K562 (cell line): ENCODE measurements at regions not wholly inside any gene's neighbourhood (a gene's known extent, or its start where the extent isn't known, plus 50 kb on each side); places are given as distances from the start of the nearest gene placed in this dataset.
A peak's percentile ranks its signal among the peaks of the same experiment; 100 is the strongest.

Experiments used
- ATAC-seq: fragments of 200-7000 bp; cut with Tn5 transposase; 3 replicates; pipeline ENCODE4 v1.9.1; 2020; ENCODE audit warnings: moderate library complexity
- BruUV-seq: library from RNA; stranded (reverse); fragments of 400-500 nt; replicated peaks from 2 replicates; lab custom pipeline; 2021; lab: Mats Ljungman, UMichigan
- CTCF ChIA-PET: fragments of 300-600 bp; formaldehyde crosslinking; extraction: SDS; loops from one replicate; lab custom pipeline; 2021; ENCODE audit warnings: low intra/inter-chr PET ratio; lab: Yijun Ruan, JAX
- POLR2A ChIA-PET: fragments of 300-600, 350-650 bp; sonication (Branson Sonifier 250); formaldehyde crosslinking; extraction: SDS; loops from one replicate; lab custom pipeline; 2021; ENCODE audit warnings: antibody characterized with exemption, inconsistent platforms; lab: Yijun Ruan, JAX
- DNase-seq, 4 experiments: peaks; one replicate each; pipeline versions ENCODE4 v3.0.0 to v3.0.0-alpha.2; 2011 to 2018; ENCODE audit warnings: low spot score in 3 of 4, mixed read lengths in 3 of 4; ENCODE audit errors: extremely low read depth in 1 of 4
- FAIRE-seq: peaks from 2 replicates; lab custom pipeline; 2011; peaks lifted over from hg19 to GRCh38; lab: Jason Lieb, UNC
- H2AFZ ChIP-seq: 2 replicates; pipeline ENCODE4 v1.6.0; 2011; ENCODE audit warnings: low read depth, low read length, control low read depth, inconsistent platforms
- H3K27ac ChIP-seq: fragments of 200-600 bp; 3 replicates; pipeline ENCODE4 v1.8.0; 2011; ENCODE audit warnings: low read depth, mild to moderate bottlenecking, control low read depth, inconsistent platforms, low read length, moderate library complexity, mixed read lengths; ENCODE audit errors: extremely low read depth
- H3K27me3 ChIP-seq, 2 experiments: fragments of 300-600 bp in 1 of 2; 2 replicates in 1 of 2; 3 replicates in 1 of 2; pipeline versions ENCODE4 v1.6.0 to v1.8.0; 2011; ENCODE audit warnings: inconsistent platforms in 2 of 2, low read length in 2 of 2, mild to moderate bottlenecking in 1 of 2, mixed read lengths in 1 of 2, moderate library complexity in 1 of 2; ENCODE audit not compliant: control insufficient read depth in 2 of 2, insufficient read depth in 2 of 2
- H3K36me3 ChIP-seq: fragments of 300-600 bp; 3 replicates; pipeline ENCODE4 v1.8.0; 2011; ENCODE audit warnings: mild to moderate bottlenecking, low read length, inconsistent platforms; ENCODE audit not compliant: control insufficient read depth, insufficient read depth
- H3K4me1 ChIP-seq, 2 experiments: fragments of 200-600 bp in 1 of 2; replicated peaks in 1 of 2; 2 replicates in 1 of 2; 3 replicates in 1 of 2; pipeline versions ENCODE4 v1.5.1 to v1.8.0; 2011; ENCODE audit warnings: inconsistent platforms in 2 of 2, low read length in 2 of 2, mild to moderate bottlenecking in 1 of 2, mixed read lengths in 1 of 2, moderate library complexity in 1 of 2; ENCODE audit not compliant: control insufficient read depth in 2 of 2, insufficient read depth in 2 of 2
- H3K4me2 ChIP-seq: 2 replicates; pipeline ENCODE4 v1.6.1; 2011; ENCODE audit warnings: low read length, control low read depth, inconsistent platforms, mixed read lengths; ENCODE audit not compliant: insufficient read depth
- H3K4me3 ChIP-seq: fragments of 200-600 bp; sonication (generic), shearing (Covaris generic); 2 replicates; pipeline ENCODE4 v1.5.1; 2016; ENCODE audit warnings: control low read depth, inconsistent platforms
- H3K79me2 ChIP-seq: fragments of 200-600 bp; 3 replicates; pipeline ENCODE4 v1.8.0; 2011; ENCODE audit warnings: low read length, inconsistent platforms; ENCODE audit not compliant: control insufficient read depth, insufficient read depth
- H3K9ac ChIP-seq, 2 experiments: 2 replicates each; pipeline versions ENCODE4 v1.6.0 to v1.6.1; 2011; ENCODE audit warnings: low read depth in 2 of 2, low read length in 2 of 2, control low read depth in 1 of 2, inconsistent platforms in 1 of 2, mild to moderate bottlenecking in 1 of 2, mixed read lengths in 1 of 2; ENCODE audit not compliant: insufficient read depth in 1 of 2
- H3K9me1 ChIP-seq: one replicate; pipeline ENCODE4 v1.6.0; 2011; ENCODE audit warnings: inconsistent platforms, mild to moderate bottlenecking, low read length, moderate library complexity; ENCODE audit not compliant: control insufficient read depth, insufficient read depth
- H3K9me3 ChIP-seq: replicated peaks from 2 replicates; pipeline ENCODE4 v1.5.1; 2011; ENCODE audit warnings: low read depth, low read length, inconsistent platforms; ENCODE audit not compliant: control insufficient read depth, insufficient read depth
- H4K20me1 ChIP-seq: replicated peaks from 2 replicates; pipeline ENCODE4 v1.6.1; 2011; ENCODE audit warnings: low read length, inconsistent platforms, mixed read lengths; ENCODE audit not compliant: control insufficient read depth, insufficient read depth
- ADNP ChIP-seq: fragments of 200-800 bp; sonication (Bioruptor generic); IDR thresholded peaks from 2 replicates; pipeline ENCODE4 v1.6.1; 2016; ENCODE audit warnings: missing genetic modification characterization, missing compliant biosample characterization
- ATF3 ChIP-seq, 2 experiments: fragments of 450-650 bp in 1 of 2; sonication (generic) in 1 of 2; formaldehyde crosslinking in 1 of 2; IDR thresholded peaks in 1 of 2; conservative IDR thresholded peaks in 1 of 2; 2 replicates each; pipeline versions ENCODE4 v1.6.1 to v1.8.1; 2016 to 2023; ENCODE audit warnings: mild to moderate bottlenecking in 2 of 2, moderate library complexity in 2 of 2, inconsistent platforms in 1 of 2, missing genetic modification reagents in 1 of 2
- CBFB ChIP-seq: sonication (generic); formaldehyde crosslinking; IDR thresholded peaks from 2 replicates; pipeline ENCODE4 v1.4.0; 2020; ENCODE audit warnings: mild to moderate bottlenecking, missing genetic modification reagents
- CTCF ChIP-seq, 3 experiments: IDR thresholded peaks in 2 of 3; conservative IDR thresholded peaks in 1 of 3; 2 replicates each; pipeline ENCODE4 v1.5.1; 2011 to 2012; ENCODE audit warnings: low read length in 3 of 3, mild to moderate bottlenecking in 3 of 3, control low read depth in 2 of 3, improper control_type of control experiment in 1 of 3, inconsistent platforms in 1 of 3, low read depth in 1 of 3, mixed read lengths in 1 of 3, moderate library complexity in 1 of 3; ENCODE audit not compliant: insufficient read depth in 2 of 3
- FOXJ2 ChIP-seq: fragments of 200-800 bp; sonication (Bioruptor generic); IDR thresholded peaks from 2 replicates; pipeline ENCODE4 v1.6.1; 2016; ENCODE audit warnings: missing genetic modification characterization, missing compliant biosample characterization
- HNRNPH1 ChIP-seq: fragments of 200-400 bp; formaldehyde crosslinking; optimal IDR thresholded peaks from 2 replicates; pipeline ENCODE3; 2017; ENCODE audit warnings: low read depth, mild to moderate bottlenecking, low read length, moderate library complexity
- MAFG ChIP-seq: fragments of 450-650 bp; conservative IDR thresholded peaks from 2 replicates; pipeline ENCODE4 v1.6.1; 2016; ENCODE audit warnings: missing genetic modification characterization, missing compliant biosample characterization
- PHF8 ChIP-seq: fragments of 200-600 bp; sonication (generic); IDR thresholded peaks from 2 replicates; pipeline ENCODE4 v1.6.1; 2012; ENCODE audit warnings: mixed run types, mild to moderate bottlenecking, inconsistent platforms, low read length, moderate library complexity, borderline replicate concordance
- POLR2B ChIP-seq: fragments of 450-650 bp; IDR thresholded peaks from 2 replicates; pipeline ENCODE4 v1.6.1; 2018; ENCODE audit warnings: low read depth; ENCODE audit not compliant: partially characterized antibody
- SMAD4 ChIP-seq: fragments of 250-450 bp; sonication (Bioruptor Pico); conservative IDR thresholded peaks from 2 replicates; pipeline ENCODE4 v1.8.0; 2021; ENCODE audit warnings: inconsistent platforms, mild to moderate bottlenecking, moderate library complexity
- SNAPC5 ChIP-seq: fragments of 250-450 bp; sonication (Bioruptor Pico); IDR thresholded peaks from 2 replicates; pipeline ENCODE4 v1.8.0; 2021; ENCODE audit warnings: moderate library complexity, mild to moderate bottlenecking, inconsistent platforms
- TAF15 ChIP-seq: fragments of 200-400 bp; formaldehyde crosslinking; IDR thresholded peaks from 2 replicates; pipeline ENCODE4 v1.6.1; 2017; ENCODE audit warnings: mild to moderate bottlenecking, low read depth, low read length, moderate library complexity
- THRAP3 ChIP-seq: fragments of 450-650 bp; IDR thresholded peaks from 2 replicates; pipeline ENCODE4 v1.6.1; 2016; ENCODE audit warnings: mild to moderate bottlenecking, inconsistent platforms, borderline replicate concordance
- U2AF2 ChIP-seq: fragments of 200-400 bp; formaldehyde crosslinking; optimal IDR thresholded peaks from 2 replicates; pipeline ENCODE3; 2017; ENCODE audit warnings: low read depth, mild to moderate bottlenecking, low read length
- ZNF3 ChIP-seq: fragments of 250-450 bp; sonication (Bioruptor Pico); IDR thresholded peaks from 2 replicates; pipeline ENCODE4 v1.5.0; 2021; ENCODE audit warnings: mild to moderate bottlenecking, moderate library complexity
- ZNF316 ChIP-seq: fragments of 450-650 bp; IDR thresholded peaks from 2 replicates; pipeline ENCODE4 v1.6.1; 2016
- ZNF395 ChIP-seq: fragments of 200-800 bp; sonication (Bioruptor generic); IDR thresholded peaks from 2 replicates; pipeline ENCODE4 v1.6.1; 2017; ENCODE audit warnings: missing genetic modification characterization, missing compliant biosample characterization
- WGBS: fragments of 100-300 bp; shearing (Covaris generic); methylation state at CpG from one replicate; pipeline ENCODE4 v1.1.6; 2016; ENCODE audit warnings: low coverage, mixed read lengths; ENCODE audit not compliant: insufficient coverage; ENCODE audit errors: missing lambda C conversion rate; 5-methylcytosine and 5-hydroxymethylcytosine counted together
- in situ Hi-C: fragments of 300-500 bp; cut with MboI; formaldehyde crosslinking; loops from 4 replicates; pipeline ENCODE4 v1.15.0; 2018; ENCODE audit warnings: inconsistent platforms, mixed read lengths
- intact Hi-C: fragments of 100-400 bp; cut with micrococcal nuclease; formaldehyde crosslinking; loops from 2 replicates; pipeline ENCODE4 v1.14.2; 2022

- Histone ChIP-seq H3K36me3 (no peaks in the 10 kb centered on the region), H3K9me3 (no peaks in the 10 kb centered on the region), H2AFZ (no peak overlapping the region), H3K9ac (peak overlapping the region; percentile 49 to 61; a peak in 3 of 4 replicates), H3K79me2 (0 out of 3 replicates have a peak, but pooled peaks cover 8% of the 10 kb centered on the region), H3K27ac (peak overlapping the region; percentile 84), H3K4me2 (peak overlapping the region; percentile 69), H3K27me3 (no peaks in the 10 kb centered on the region), H3K4me1 (peaks cover 24 to 44% of the 10 kb centered on the region in 2 experiments), H3K9me1 (no peaks in the 10 kb centered on the region), H3K4me3 (no peak overlapping the region), H4K20me1 (no peaks in the 10 kb centered on the region)
- ATAC-seq (no peak), DNase-seq (no peak), FAIRE-seq (no peak)
- ChIA-PET POLR2A (interaction anchor here (0.7 to 1.9 kb wide), 5 partner anchors 22 to 154 kb away, joined by 3 to 5 read pairs (median 3); no protein-coding TSS in a partner anchor), CTCF (no interaction called here)
- in situ Hi-C loops = no loop called here
- BruUV-seq = no TSS peak
- 38% methylated on average over 1 of the region's 1 CpG for WGBS
- intact Hi-C loops = loop anchor here (2.0 kb wide), 1 partner anchor 69 kb away; the partner anchor contains the start of gene RNF24
- TF ChIP-seq MAFG (tag) (no peak), PHF8 (no peak), POLR2B (no peak), ZNF316 (no peak), THRAP3 (no peak), ATF3 (IDR thresholded peaks at IDR 0.05) (no peak), ATF3 (CRISPR knock-in tag; conservative IDR thresholded peaks at IDR 0.05) (no peak), SNAPC5 (no peak), ZNF3 (CRISPR knock-in tag) (no peak), FOXJ2 (tag) (no peak), TAF15 (no peak), U2AF2 (no peak), CTCF (IDR thresholded peaks at IDR 0.05 in 2 of 3, conservative IDR thresholded peaks at IDR 0.05 in 1 of 3; ENCODE audit: insufficient read depth in 2 of 3, low read depth in 1 of 3, low read length in 3 of 3) (no peak), CBFB (CRISPR knock-in tag) (no peak), SMAD4 (CRISPR knock-in tag) (no peak), ZNF395 (CRISPR knock-in tag) (no peak), HNRNPH1 (no peak), ADNP (tag) (no peak)
Observed at GRCh38 chr20:4084096-4084495, 64.5 kb upstream of the SMOX start.
